GM19025 (cell line): ENCODE measurements at regions not wholly inside any gene's neighbourhood (a gene's known extent, or its start where the extent isn't known, plus 50 kb on each side); places are given as distances from the start of the nearest gene placed in this dataset.

Experiments used
- ATAC-seq: cut with Tn5 transposase; IDR thresholded peaks from one replicate; pipeline ENCODE4 v1.9.1; 2021; ENCODE audit warnings: mild to moderate bottlenecking, low read depth, moderate library complexity; ENCODE audit not compliant: unreplicated experiment

- ATAC-seq, result peak; percentile 93
Measured at GRCh38 chr6:71420693-71421328, 132.2 kb downstream of the OGFRL1 start.

- no peak for ATAC-seq
Measured at GRCh38 chr6:71421611-71422010, 133.0 kb downstream of the OGFRL1 start.

DNA sequence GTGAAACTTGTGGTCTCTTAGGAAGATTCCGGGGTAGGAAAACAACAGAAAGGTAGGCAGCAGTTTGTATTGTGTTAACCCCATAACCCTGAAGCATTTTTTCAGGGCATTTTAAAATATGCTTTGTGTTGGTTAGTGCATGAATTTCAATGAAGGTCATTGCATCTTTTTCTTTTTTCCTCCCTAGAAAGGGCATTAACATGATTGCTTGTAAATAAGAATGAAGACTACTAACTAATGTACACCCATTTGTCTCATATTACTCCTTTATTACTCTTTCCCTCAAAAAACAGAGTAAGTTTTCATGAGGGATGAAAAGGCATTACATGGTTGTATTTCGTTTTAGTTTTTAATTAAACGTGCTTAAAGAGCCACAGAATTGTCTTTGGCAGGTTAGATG, 141.4 kb downstream of the OGFRL1 start:
- no peak for ATAC-seq

- no peak for ATAC-seq
Measured at GRCh38 chr6:71433441-71433840, 144.8 kb downstream of the OGFRL1 start.

DNA sequence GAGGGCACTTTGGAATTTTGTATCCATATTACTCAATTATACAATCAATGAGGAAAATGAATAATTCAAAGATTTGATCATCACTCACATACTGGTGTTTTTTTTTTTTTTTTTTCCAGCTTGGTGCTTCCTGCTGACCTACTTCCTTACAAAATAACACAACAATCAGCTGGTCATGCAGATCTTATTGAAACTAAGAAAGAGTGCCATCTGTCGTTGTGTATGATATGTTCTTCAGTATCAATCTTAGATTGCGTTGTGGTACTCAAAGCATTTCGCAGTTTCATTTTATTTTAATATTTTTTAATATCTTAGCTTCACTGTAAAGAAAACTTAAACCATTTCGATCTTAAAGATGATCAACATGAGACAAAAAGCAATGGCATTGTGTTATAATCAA, 155.6 kb downstream of the OGFRL1 start:
- no peak for ATAC-seq

DNA sequence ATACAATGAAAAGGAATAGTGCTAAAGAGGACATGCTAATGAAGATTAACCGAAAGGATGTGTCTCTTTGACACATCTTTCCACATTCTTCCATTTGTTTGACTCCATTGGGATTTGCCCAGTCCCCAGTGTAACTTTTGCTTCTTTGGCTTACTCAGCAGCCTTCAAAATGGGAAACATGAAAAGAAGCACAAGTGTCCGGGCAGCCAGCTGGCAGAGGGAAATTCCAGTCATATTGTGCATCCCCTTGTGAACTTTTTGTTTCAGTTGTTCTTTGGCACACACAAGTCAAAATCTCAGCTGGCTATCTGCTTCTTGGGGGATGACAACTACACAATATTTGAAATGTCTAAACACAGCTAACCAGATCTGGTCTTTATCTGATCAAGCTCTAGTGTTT, 157.4 kb downstream of the OGFRL1 start:
- ATAC-seq, result no peak

DNA sequence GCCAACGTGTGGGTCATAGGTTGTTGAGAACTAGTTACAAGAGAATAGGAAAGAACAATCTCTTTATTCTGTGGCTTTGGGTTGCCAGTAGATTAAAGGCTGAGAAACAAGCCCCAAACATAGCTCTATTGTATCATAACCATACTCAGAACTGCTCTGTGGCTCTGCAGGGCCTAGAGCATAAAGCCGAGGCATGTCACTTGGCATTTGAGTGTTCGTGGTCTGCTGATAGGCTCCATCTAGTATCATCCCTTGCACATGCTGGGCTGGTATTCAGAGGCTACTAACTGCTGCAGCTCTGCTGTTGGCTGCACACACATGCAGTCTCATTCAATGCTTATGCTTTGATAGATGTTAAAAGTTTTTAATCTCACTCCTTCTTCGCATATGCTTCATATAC, 157.9 kb downstream of the OGFRL1 start:
- no peak for ATAC-seq

- ATAC-seq, result no peak
Measured at GRCh38 chr6:71452697-71453370, 164.2 kb downstream of the OGFRL1 start.

GRCh38 chr6:71453371-71453706, 164.7 kb downstream of the OGFRL1 start:
- no peak for ATAC-seq

- no peak for ATAC-seq
Measured at GRCh38 chr6:71454056-71454455, 165.4 kb downstream of the OGFRL1 start.

GRCh38 chr6:71457929-71458328, 169.3 kb downstream of the OGFRL1 start:
- ATAC-seq, result no peak

DNA sequence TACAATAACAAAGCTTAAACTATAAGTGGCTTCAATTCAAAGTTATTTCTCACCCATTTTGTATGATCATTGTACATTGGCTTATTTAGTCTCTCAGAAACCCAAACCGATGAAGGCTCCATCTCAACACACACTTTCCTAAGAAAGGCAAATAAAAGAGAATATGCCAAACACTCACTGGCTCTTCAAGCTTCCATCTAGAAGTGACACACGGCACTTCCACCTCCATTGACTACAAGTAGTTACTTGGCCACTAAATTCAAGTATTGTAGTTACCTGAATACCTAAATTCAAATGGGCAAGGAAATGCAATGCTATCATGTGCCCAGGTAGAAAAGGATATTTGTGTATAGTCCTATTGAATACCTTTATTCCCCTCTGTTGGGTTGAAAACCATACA, 170.6 kb downstream of the OGFRL1 start:
- no peak for ATAC-seq

DNA sequence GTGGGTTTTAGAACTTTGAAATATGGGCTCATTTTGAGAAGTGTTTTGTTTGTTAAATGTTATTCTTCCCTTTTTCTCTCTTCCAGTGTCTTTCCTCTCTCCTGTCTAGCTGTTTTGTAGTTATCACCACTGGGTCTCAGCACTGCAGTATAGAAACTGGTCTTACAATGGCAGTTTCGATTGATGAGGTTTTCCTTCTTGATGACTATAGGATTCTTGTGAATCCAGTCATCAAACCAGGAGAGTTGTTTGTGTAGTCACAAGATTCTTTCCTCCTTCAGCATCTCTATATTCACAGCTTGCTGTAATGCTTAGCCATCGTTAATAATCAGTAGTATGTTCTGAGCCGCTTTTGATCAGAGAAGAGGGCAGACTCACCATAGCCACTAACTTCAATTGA, 172.3 kb downstream of the OGFRL1 start:
- no peak for ATAC-seq

GRCh38 chr6:71463061-71463460, 174.4 kb downstream of the OGFRL1 start:
- ATAC-seq, result no peak

GRCh38 chr6:71465096-71465495, 176.5 kb downstream of the OGFRL1 start:
- ATAC-seq, result no peak

GRCh38 chr6:71466362-71466761, 177.8 kb downstream of the OGFRL1 start:
- no peak for ATAC-seq

DNA sequence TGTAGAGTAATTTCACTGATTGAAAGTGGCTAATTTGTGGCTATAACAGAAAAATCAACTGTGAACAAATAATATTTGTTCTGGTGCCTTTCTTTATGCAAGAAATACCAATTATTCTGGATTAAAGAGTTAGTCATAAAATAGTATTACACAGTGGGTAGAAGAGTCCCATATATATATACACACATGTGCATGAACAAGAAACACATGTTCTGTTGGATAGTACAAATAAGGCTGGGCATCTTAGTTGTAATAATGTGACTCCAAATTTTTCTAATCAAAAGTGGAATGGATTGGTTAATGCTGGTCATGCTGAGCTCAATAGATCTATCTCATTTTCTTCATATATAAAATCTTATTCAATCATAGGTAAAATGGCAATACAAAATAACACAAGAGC, 179.4 kb downstream of the OGFRL1 start:
- ATAC-seq, result no peak

DNA sequence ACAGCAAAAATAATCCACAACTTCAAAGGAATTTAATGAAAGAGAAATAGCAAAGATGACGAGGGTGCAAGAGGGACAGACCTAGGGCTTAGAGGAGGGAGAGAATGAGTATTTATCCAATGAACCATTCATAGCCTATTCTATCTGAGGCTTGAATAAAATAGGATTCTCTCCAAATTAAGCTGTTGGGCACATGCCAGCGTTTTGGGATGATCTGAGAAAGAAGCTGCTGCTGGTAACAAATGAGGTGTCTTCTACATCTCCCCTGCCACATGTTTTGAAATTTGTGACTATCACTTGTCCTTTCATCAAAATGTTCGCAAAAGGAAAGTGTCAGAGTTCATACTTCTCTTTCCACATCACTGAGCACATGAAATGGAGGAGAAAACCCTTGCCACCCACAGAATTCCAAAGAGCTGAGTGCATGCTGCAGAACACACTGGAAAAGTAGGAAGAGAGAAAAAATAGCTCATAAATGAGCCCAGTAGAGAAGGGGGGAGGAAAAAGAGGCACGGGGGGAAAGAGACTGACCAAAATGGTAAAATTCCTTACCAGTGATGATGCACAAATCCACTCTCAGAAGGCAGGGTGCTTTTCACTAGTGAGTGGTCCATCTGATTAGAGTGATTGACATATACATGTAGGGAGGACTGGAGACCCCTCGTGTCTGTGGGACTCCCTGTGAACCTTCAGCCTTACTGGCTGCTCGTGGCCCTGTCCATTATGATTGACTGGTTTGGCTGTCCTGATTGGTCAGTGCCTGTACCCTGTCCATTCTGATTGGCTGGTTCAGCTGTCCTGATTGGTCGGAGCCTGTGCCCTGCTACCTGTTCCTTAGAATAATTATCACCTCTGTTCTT, 180.5 kb downstream of the OGFRL1 start:
- no peak for ATAC-seq

DNA sequence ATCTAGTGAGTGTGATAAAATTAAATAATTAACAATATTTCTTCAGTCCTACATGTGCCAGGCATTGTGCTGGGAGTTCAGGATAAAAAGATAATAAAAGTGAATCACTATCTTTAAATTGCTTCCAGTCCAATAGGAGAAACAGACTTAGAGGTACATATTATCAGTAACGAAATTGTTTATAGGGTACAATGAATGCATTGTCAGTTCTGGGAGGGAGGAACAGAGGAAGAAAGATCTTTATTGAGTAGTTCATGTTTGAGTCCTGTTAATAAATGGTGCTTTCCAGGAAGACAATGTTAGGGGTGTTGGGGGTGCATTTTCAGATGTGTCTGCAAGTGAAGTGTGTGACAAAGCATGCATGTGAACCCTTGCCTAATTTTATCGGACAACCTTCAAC, 183.1 kb downstream of the OGFRL1 start:
- ATAC-seq, result no peak

- ATAC-seq, result no peak
Measured at GRCh38 chr6:71473926-71474325, 185.3 kb downstream of the OGFRL1 start.

GRCh38 chr6:71474942-71475341, 186.3 kb downstream of the OGFRL1 start:
- no peak for ATAC-seq

DNA sequence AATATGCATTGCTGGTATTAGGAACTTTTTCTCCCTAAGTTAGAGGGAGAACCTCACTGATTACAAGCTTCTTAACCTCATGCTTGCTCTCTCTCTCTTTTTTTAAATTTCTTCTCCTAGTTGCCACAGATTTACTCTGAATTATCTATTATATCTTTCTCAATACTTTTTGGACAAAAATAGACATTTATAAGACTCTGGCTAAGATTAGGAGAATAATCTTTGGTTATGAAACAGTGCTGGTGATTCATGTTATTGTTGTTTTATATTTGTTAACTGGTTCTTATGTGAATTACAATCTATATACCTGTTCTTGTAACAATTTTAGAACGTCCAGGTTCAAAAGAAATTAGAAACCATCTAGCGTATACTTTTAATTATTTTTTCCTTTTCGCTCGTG, 187.8 kb downstream of the OGFRL1 start:
- no peak for ATAC-seq
